ENCODE measurements at regions not wholly inside any gene's neighbourhood (a gene's known extent, or its start where the extent isn't known, plus 50 kb on each side); places are given as distances from the start of the nearest gene placed in this dataset.

DNA sequence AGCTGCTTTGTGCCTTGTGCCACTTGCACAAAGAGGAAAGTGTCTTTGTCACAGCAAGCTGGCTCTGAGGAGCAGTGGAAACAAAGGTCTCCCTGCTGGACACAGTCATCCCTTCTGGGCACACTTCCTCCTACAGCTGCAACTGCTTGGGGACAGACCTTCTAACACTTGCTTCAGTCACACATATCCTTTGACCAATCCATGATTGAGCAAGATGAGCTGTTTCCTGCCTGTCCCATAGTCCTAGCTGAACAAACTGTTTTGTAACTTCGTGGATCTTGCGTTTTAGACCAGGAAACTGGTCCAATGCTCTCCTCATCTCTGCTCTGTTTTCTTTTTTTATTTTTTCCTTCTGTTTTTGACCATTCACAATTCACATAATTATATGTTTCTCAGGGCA, 98.5 kb downstream of the RRAGB start:
- TF ChIP-seq, protein P1, sequence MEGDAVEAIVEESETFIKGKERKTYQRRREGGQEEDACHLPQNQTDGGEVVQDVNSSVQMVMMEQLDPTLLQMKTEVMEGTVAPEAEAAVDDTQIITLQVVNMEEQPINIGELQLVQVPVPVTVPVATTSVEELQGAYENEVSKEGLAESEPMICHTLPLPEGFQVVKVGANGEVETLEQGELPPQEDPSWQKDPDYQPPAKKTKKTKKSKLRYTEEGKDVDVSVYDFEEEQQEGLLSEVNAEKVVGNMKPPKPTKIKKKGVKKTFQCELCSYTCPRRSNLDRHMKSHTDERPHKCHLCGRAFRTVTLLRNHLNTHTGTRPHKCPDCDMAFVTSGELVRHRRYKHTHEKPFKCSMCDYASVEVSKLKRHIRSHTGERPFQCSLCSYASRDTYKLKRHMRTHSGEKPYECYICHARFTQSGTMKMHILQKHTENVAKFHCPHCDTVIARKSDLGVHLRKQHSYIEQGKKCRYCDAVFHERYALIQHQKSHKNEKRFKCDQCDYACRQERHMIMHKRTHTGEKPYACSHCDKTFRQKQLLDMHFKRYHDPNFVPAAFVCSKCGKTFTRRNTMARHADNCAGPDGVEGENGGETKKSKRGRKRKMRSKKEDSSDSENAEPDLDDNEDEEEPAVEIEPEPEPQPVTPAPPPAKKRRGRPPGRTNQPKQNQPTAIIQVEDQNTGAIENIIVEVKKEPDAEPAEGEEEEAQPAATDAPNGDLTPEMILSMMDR (IDR thresholded peaks at IDR 0.05; ENCODE audit: poor library complexity): no peak
- no peak for TF ChIP-seq EZH2 (IDR thresholded peaks at IDR 0.05; ENCODE audit: borderline replicate concordance)
